Hepatocyte (in vitro differentiated cells): ENCODE measurements at regions not wholly inside any gene's neighbourhood (a gene's known extent, or its start where the extent isn't known, plus 50 kb on each side); places are given as distances from the start of the nearest gene placed in this dataset.

Experiments used
- DNase-seq: peaks from one replicate; pipeline ENCODE4 v3.0.0-alpha.2; 2016; ENCODE audit warnings: low spot score
- H2AFZ ChIP-seq: fragments of 200-600 bp; sonication (generic); 2 replicates; pipeline ENCODE4 v1.6.0; 2016; ENCODE audit warnings: antibody characterized with exemption, mild to moderate bottlenecking
- H3K27ac ChIP-seq: fragments of 200-600 bp; sonication (generic); 2 replicates; pipeline ENCODE4 v1.5.1; 2016; ENCODE audit warnings: mild to moderate bottlenecking
- H3K27me3 ChIP-seq: fragments of 200-600 bp; sonication (generic); 2 replicates; pipeline ENCODE4 v1.6.1; 2016
- H3K36me3 ChIP-seq: fragments of 200-600 bp; sonication (generic); replicated peaks from 2 replicates; pipeline ENCODE4 v1.5.1; 2016; ENCODE audit warnings: low read depth; ENCODE audit not compliant: insufficient read depth
- H3K4me1 ChIP-seq: fragments of 200-600 bp; sonication (generic); 2 replicates; pipeline ENCODE4 v1.5.1; 2016; ENCODE audit warnings: mild to moderate bottlenecking, moderate library complexity; ENCODE audit not compliant: insufficient read depth
- H3K4me2 ChIP-seq: fragments of 200-600 bp; sonication (generic); 2 replicates; pipeline ENCODE4 v1.6.0; 2016
- H3K4me3 ChIP-seq: fragments of 200-600 bp; sonication (generic); 2 replicates; pipeline ENCODE4 v1.5.1; 2016; ENCODE audit warnings: mild to moderate bottlenecking
- H3K79me2 ChIP-seq: fragments of 200-600 bp; sonication (generic); 2 replicates; pipeline ENCODE4 v1.6.0; 2017; ENCODE audit warnings: mild to moderate bottlenecking
- H3K9me2 ChIP-seq: fragments of 200-600 bp; sonication (generic); replicated peaks from 2 replicates; pipeline ENCODE4 v1.6.0; 2017; ENCODE audit warnings: mild to moderate bottlenecking; ENCODE audit not compliant: insufficient read depth
- H3K9me3 ChIP-seq: fragments of 200-600 bp; sonication (generic); 2 replicates; pipeline ENCODE4 v1.5.1; 2016; ENCODE audit warnings: low read depth, mild to moderate bottlenecking
- H4K20me1 ChIP-seq: fragments of 200-600 bp; sonication (generic); 2 replicates; pipeline ENCODE4 v1.6.0; 2016; ENCODE audit warnings: mild to moderate bottlenecking; ENCODE audit not compliant: insufficient read depth, poor library complexity, severe bottlenecking
- EZH2 ChIP-seq: fragments of 200-600 bp; sonication (generic); IDR thresholded peaks from 2 replicates; pipeline ENCODE4 v1.6.1; 2016; ENCODE audit warnings: antibody characterized with exemption, mild to moderate bottlenecking, borderline replicate concordance
- EZH2phosphoT487 ChIP-seq: fragments of 200-600 bp; sonication (generic); IDR thresholded peaks from one replicate; pipeline ENCODE4 v1.6.1; 2018; ENCODE audit warnings: antibody characterized with exemption, mild to moderate bottlenecking, low read depth, moderate library complexity; ENCODE audit not compliant: unreplicated experiment, severe bottlenecking
- WGBS: methylation state at CpG from one replicate; pipeline ENCODE4 v1.1.6; 2016; ENCODE audit warnings: low lambda C conversion rate; ENCODE audit errors: missing lambda C conversion rate; 5-methylcytosine and 5-hydroxymethylcytosine counted together
- TF ChIP-seq, protein P1 (sequence below): fragments of 200-600 bp; sonication (generic); IDR thresholded peaks from 2 replicates; pipeline ENCODE4 v1.5.1; 2016; ENCODE audit warnings: antibody characterized with exemption, mild to moderate bottlenecking; ENCODE audit not compliant: poor library complexity

DNA sequence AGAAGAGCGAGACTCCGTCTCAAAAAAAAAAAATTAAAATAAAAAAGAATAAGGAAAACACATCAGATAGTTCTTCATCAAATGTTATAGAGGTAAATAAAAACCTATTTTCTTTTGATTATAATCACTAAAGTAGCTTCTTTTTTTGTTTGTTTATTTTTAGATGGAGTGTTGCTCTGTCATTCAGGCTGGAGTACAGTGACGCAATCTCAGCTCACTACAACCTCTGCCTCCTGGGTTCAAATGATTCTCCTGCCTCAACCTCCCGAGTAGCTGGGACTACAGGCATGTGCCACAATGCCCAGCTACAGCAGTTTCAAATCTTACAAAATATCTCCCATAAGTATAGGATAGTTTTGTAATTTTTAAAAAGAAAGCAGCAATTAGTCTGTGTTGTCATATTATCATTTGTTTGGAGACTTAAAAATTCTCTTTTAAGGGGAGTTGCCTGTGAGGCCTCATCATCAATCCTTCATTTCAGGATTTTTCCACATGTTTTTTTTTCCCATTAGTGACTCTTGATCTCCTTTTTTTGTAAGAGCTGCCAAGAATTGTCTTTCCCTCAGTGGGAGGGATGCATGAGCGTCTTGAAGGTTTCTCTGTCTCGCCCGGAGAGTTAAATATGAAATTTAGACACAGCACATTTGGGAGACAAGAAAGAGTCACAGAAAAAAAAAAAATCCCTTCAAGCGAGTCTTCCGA, 275.9 kb downstream of the CDCA7 start:
- Histone ChIP-seq H3K4me3 (no peak overlapping the region), H2AFZ (no peak overlapping the region), H3K9me2 (no peaks in the 10 kb centered on the region), H3K36me3 (no peaks in the 10 kb centered on the region), H3K79me2 (no peaks in the 10 kb centered on the region), H3K27ac (peak overlapping the region; percentile 46), H3K4me2 (peak overlapping the region; percentile 18), H4K20me1 (no peaks in the 10 kb centered on the region), H3K4me1 (no peaks in the 10 kb centered on the region), H3K9me3 (no peaks in the 10 kb centered on the region), H3K27me3 (no peaks in the 10 kb centered on the region)
- WGBS, result 85% methylated on average over 9 of the region's 9 CpGs
- no peak for DNase-seq
- TF ChIP-seq EZH2phosphoT487 (no peak), EZH2 (no peak)

DNA sequence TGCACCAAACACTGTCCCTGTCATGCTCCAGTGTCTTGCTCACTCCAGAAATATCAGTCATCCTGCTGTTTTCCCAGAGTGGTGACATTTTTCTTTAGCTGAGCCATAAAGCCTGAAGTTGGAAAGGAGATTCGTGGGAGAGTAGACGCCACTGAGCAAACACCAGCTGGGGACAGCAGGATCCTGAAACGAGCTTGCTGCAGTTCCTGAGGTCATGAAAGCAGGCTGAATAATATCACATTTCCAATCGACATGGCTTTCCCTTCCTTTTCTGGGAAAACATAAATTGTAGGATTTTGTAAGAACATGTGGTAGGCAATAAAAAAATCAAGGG, 276.4 kb downstream of the CDCA7 start:
- Histone ChIP-seq H3K27ac (peak overlapping the region; percentile 46), H2AFZ (no peak overlapping the region), H3K27me3 (no peaks in the 10 kb centered on the region)

DNA sequence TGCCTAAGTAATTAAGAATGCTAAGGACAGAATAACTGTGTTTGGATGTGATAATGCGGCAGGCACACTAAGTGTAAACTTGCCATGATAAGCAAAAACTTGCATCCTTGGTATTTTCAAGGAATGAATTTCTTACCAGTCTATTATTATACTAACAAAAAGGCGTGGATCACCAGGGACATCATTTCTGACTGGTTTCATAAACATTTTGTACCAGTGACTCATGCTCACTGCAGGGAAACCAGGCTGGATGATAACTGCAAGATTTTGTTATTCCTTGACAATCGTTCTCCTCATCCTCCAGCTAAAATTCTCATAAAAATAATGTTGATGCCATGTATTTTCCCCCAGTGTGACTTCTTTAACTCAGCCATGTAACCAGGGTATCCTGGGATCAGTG, 289.5 kb downstream of the CDCA7 start:
- Histone ChIP-seq H3K9me3 (no peaks in the 10 kb centered on the region), H3K79me2 (no peaks in the 10 kb centered on the region), H3K27me3 (no peaks in the 10 kb centered on the region), H3K4me3 (no peak overlapping the region), H3K4me2 (no peak overlapping the region), H3K9me2 (no peaks in the 10 kb centered on the region), H4K20me1 (no peaks in the 10 kb centered on the region), H3K27ac (no peak overlapping the region), H3K4me1 (peaks cover 18% of the 10 kb centered on the region), H3K36me3 (no peaks in the 10 kb centered on the region), H2AFZ (no peak overlapping the region)
- no peak for DNase-seq
- 63% methylated on average over 3 of the region's 3 CpGs for WGBS
- TF ChIP-seq EZH2phosphoT487 (no peak), EZH2 (no peak)
- TF ChIP-seq, protein P1, sequence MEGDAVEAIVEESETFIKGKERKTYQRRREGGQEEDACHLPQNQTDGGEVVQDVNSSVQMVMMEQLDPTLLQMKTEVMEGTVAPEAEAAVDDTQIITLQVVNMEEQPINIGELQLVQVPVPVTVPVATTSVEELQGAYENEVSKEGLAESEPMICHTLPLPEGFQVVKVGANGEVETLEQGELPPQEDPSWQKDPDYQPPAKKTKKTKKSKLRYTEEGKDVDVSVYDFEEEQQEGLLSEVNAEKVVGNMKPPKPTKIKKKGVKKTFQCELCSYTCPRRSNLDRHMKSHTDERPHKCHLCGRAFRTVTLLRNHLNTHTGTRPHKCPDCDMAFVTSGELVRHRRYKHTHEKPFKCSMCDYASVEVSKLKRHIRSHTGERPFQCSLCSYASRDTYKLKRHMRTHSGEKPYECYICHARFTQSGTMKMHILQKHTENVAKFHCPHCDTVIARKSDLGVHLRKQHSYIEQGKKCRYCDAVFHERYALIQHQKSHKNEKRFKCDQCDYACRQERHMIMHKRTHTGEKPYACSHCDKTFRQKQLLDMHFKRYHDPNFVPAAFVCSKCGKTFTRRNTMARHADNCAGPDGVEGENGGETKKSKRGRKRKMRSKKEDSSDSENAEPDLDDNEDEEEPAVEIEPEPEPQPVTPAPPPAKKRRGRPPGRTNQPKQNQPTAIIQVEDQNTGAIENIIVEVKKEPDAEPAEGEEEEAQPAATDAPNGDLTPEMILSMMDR, result no peak

More for the DNA sequence above, 276.4 kb downstream of the CDCA7 start:
- DNase-seq, result peak; percentile 24
- 11% methylated on average over 4 of the region's 4 CpGs for WGBS
- H4K20me1 ChIP-seq, result no peaks in the 10 kb centered on the region
- TF ChIP-seq, protein P1, result no peak
- no peak for TF ChIP-seq EZH2phosphoT487
- no peak for TF ChIP-seq EZH2
- H3K36me3 ChIP-seq, result no peaks in the 10 kb centered on the region
- no peaks in the 10 kb centered on the region for H3K79me2 ChIP-seq
- no peaks in the 10 kb centered on the region for H3K4me1 ChIP-seq
- H3K9me2 ChIP-seq, result no peaks in the 10 kb centered on the region
- no peaks in the 10 kb centered on the region for H3K9me3 ChIP-seq
- H3K4me3 ChIP-seq, result no peak overlapping the region
- peak overlapping the region; percentile 18 for H3K4me2 ChIP-seq

DNA sequence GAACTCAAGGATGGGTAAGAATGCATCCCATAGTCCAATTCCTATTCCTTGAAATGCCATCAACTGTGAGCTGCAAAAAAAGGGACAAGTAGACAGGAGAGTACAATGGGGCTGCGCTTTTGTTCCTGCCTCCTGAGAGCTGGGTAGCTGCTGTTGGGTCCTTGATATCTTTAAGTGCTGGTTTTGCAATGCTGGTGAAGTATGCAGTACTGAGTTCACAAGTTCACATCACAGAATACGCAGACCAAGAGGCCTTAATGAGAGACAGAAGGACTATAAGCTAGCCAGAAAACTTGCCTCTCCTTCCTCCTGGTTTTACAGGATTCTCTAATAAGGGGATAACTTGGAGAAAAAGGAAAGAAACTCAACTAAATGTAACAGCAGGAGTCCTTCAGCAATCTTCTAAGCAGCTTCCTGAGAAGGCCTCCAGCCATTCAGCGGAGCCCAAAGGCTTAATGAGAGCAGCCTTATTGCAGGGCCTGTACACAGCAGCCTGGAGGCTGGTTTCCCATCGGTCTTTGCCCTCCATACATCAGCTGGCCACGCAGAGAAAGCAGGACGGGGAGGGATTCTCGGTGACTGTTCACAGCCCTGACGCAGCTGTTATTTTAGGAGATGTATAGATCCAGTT, 293.1 kb downstream of the CDCA7 start:
- Histone ChIP-seq H4K20me1 (no peaks in the 10 kb centered on the region), H3K79me2 (no peaks in the 10 kb centered on the region), H3K4me1 (peaks cover 36% of the 10 kb centered on the region), H3K27me3 (no peaks in the 10 kb centered on the region), H3K27ac (peak overlapping the region; percentile 42), H3K36me3 (no peaks in the 10 kb centered on the region), H2AFZ (peak overlapping the region; percentile 64), H3K9me3 (no peaks in the 10 kb centered on the region), H3K4me3 (no peak overlapping the region), H3K4me2 (peak overlapping the region; percentile 13), H3K9me2 (no peaks in the 10 kb centered on the region)
- DNase-seq, result peak; percentile 26
- TF ChIP-seq, protein P1, result no peak
- no peak for TF ChIP-seq EZH2
- 74% methylated on average over 8 of the region's 8 CpGs for WGBS
